Adrenal gland (tissue), 5 donors: ENCODE measurements at regions not wholly inside any gene's neighbourhood (a gene's known extent, or its start where the extent isn't known, plus 50 kb on each side); places are given as distances from the start of the nearest gene placed in this dataset.

Source experiments
- CTCF ChIP-seq, 6 experiments: fragments of 450-650 bp in 4 of 6; fragments of 200-600 bp in 2 of 6; sonication (generic) in 1 of 6; IDR thresholded peaks; 1 replicate in 5 of 6; 2 replicates in 1 of 6; pipeline versions ENCODE4 v1.5.1 to v1.8.0; 2016 to 2021; ENCODE audit warnings: antibody characterized with exemption in 6 of 6, mild to moderate bottlenecking in 2 of 6, moderate library complexity in 1 of 6
- POLR2A ChIP-seq, 2 donors: fragments of 450-650 bp; IDR thresholded peaks; one replicate each; pipeline ENCODE4 v1.6.1; 2017; ENCODE audit warnings: antibody characterized with exemption in 2 of 2, mild to moderate bottlenecking in 2 of 2, moderate library complexity in 1 of 2
- donor health status: DM: no; HTN: no; CAD: no.

GRCh38 chr2:9750224-9751215, 92.8 kb upstream of the TAF1B start:
- no peak for TF ChIP-seq CTCF (IDR thresholded peaks at IDR 0.05)
- TF ChIP-seq POLR2A (IDR thresholded peaks at IDR 0.05): no peak
